Fibroblast of villous mesenchyme (primary cell): ENCODE measurements at regions not wholly inside any gene's neighbourhood (a gene's known extent, or its start where the extent isn't known, plus 50 kb on each side); places are given as distances from the start of the nearest gene placed in this dataset.

Source experiments
- DNase-seq: peaks from one replicate; pipeline ENCODE4 v3.0.0-alpha.2; 2010; ENCODE audit warnings: low read depth
- H3K4me3 ChIP-seq: 2 replicates; pipeline ENCODE4 v1.5.1; 2011; ENCODE audit warnings: low read depth, mild to moderate bottlenecking, low read length
- CTCF ChIP-seq: IDR thresholded peaks from 2 replicates; pipeline ENCODE4 v1.5.1; 2012; ENCODE audit warnings: low read depth, mild to moderate bottlenecking, low read length; ENCODE audit not compliant: insufficient read depth

GRCh38 chr6:168255283-168255881 is 64.2 kb downstream of the DACT2 start:
- DNase-seq, result no peak
- no peak for TF ChIP-seq CTCF
- no peak overlapping the region for H3K4me3 ChIP-seq

GRCh38 chr6:168252267-168252666 is 67.3 kb downstream of the DACT2 start:
- H3K4me3 ChIP-seq, result no peak overlapping the region
- TF ChIP-seq CTCF, result no peak
- no peak for DNase-seq

GRCh38 chr6:168250250-168250649 is 69.3 kb downstream of the DACT2 start:
- H3K4me3 ChIP-seq, result no peak overlapping the region
- TF ChIP-seq CTCF, result no peak
- DNase-seq, result no peak

GRCh38 chr6:168249746-168250145 is 69.8 kb downstream of the DACT2 start:
- TF ChIP-seq CTCF, result no peak
- H3K4me3 ChIP-seq, result no peak overlapping the region
- DNase-seq, result no peak

DNA sequence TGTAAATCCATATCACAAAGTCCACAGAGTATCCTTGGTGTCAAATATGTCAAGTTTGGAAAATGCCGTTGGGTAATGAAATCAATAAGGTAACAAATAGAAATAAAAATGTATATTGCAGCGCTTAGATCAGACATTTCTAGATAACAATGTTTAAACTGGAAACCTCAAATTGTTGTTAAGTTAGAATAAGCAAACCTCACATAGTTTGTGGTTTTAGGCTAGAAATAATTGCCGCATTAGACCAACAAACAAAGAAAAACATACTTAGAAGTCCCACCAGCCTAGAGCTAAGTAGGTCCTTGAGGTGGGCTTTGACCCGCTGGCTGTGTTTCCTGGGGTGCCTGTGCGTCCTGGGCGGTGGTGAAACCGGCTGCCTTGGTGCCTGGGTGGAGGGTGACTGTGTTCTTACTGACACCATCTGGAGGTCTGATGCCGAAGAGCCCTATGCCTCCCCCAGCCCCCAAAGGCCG is 71.4 kb downstream of the DACT2 start:
- DNase-seq, result no peak
- no peak overlapping the region for H3K4me3 ChIP-seq
- no peak for TF ChIP-seq CTCF

GRCh38 chr6:168247443-168248147 is 72.0 kb downstream of the DACT2 start:
- no peak for TF ChIP-seq CTCF
- H3K4me3 ChIP-seq, result no peak overlapping the region
- DNase-seq, result peak; percentile 27
